ACC112 (cell line): ENCODE measurements at regions not wholly inside any gene's neighbourhood (a gene's known extent, or its start where the extent isn't known, plus 50 kb on each side); places are given as distances from the start of the nearest gene placed in this dataset.

Experiments
- H2AFZ ChIP-seq: fragments of 200-600 bp; sonication (generic); one replicate; pipeline ENCODE4 v1.6.0; 2017; ENCODE audit warnings: antibody characterized with exemption, low read length; ENCODE audit not compliant: unreplicated experiment
- H3K27ac ChIP-seq: fragments of 200-600 bp; sonication (generic); 2 replicates; pipeline ENCODE4 v1.5.1; 2014; ENCODE audit warnings: low read depth, mild to moderate bottlenecking, antibody characterized with exemption, low read length, moderate library complexity
- H3K27me3 ChIP-seq: fragments of 200-600 bp; sonication (generic); 2 replicates; pipeline ENCODE4 v1.6.1; 2014; ENCODE audit warnings: mild to moderate bottlenecking, antibody characterized with exemption, low read length, moderate library complexity, mixed read lengths; ENCODE audit not compliant: insufficient read depth
- H3K36me3 ChIP-seq: fragments of 200-600 bp; sonication (generic); 2 replicates; pipeline ENCODE4 v1.6.1; 2016; ENCODE audit warnings: mild to moderate bottlenecking, antibody characterized with exemption, low read length, moderate library complexity, mixed read lengths; ENCODE audit not compliant: insufficient read depth
- H3K4me1 ChIP-seq: fragments of 200-600 bp; sonication (generic); one replicate; pipeline ENCODE4 v1.6.1; 2016; ENCODE audit warnings: low read length, mixed read lengths; ENCODE audit not compliant: insufficient read depth, unreplicated experiment, control insufficient read depth
- H3K4me3 ChIP-seq: fragments of 200-600 bp; sonication (generic); 2 replicates; pipeline ENCODE4 v1.5.1; 2014; ENCODE audit warnings: mild to moderate bottlenecking, low read depth, low read length
- H3K79me2 ChIP-seq: fragments of 200-600 bp; sonication (generic); one replicate; pipeline ENCODE4 v1.6.0; 2016; ENCODE audit warnings: low read length; ENCODE audit not compliant: control insufficient read depth, unreplicated experiment, insufficient read depth

- Histone ChIP-seq H3K4me3 (no peak overlapping the region), H3K4me1 (no peaks in the 10 kb centered on the region), H3K79me2 (no peaks in the 10 kb centered on the region), H3K27me3 (no peaks in the 10 kb centered on the region), H3K36me3 (no peaks in the 10 kb centered on the region), H3K27ac (no peak overlapping the region), H2AFZ (no peak overlapping the region)
Measured at GRCh38 chr9:13759551-13759950, 480.1 kb upstream of the MPDZ start.

DNA sequence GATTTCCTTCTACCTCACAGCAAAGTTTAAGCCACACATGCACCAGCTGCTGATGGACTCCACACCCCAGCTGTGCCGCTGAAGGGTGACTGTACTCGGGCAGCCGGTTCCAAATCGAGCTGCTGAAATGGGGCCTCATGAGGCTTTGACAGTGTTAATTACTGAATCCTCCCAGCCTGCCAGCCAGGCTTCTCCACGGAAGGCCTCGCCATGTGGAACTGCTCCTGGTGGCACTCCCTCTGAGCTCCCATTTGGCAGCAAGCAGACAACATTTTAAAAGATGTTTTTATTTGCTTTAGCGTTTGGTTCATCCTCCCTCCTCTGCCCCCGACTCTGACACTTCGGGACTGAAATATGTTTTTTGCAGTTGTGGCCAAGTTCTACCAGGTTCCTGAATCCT, 479.4 kb upstream of the MPDZ start:
- H3K4me3 ChIP-seq = no peak overlapping the region
- H3K79me2 ChIP-seq = no peaks in the 10 kb centered on the region
- H3K4me1 ChIP-seq = no peaks in the 10 kb centered on the region
- H2AFZ ChIP-seq = no peak overlapping the region
- H3K36me3 ChIP-seq = no peaks in the 10 kb centered on the region
- H3K27me3 ChIP-seq = no peaks in the 10 kb centered on the region
- H3K27ac ChIP-seq = no peak overlapping the region

DNA sequence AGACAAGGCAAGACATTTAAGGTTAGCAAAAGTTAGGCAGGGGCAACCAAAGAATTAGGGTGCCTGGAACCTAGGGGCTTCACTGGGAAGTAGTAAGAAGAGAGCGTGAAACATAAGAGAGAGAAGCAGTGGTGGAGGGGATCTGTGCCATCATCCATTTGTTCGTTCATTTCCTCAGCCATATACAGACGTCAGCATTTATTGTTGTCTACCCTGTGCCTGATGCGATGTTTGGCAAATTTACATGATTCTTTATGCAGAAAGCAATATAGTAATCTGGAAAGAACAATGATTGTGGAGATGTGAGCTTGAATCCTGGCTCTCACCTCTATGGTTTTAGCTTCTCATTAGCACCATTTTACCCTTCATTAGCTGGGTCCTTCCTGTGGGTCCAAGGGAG, 477.5 kb upstream of the MPDZ start:
- H3K36me3 ChIP-seq = no peaks in the 10 kb centered on the region
- H3K27me3 ChIP-seq = no peaks in the 10 kb centered on the region
- H3K79me2 ChIP-seq = no peaks in the 10 kb centered on the region
- H3K4me1 ChIP-seq = no peaks in the 10 kb centered on the region
- no peak overlapping the region for H3K27ac ChIP-seq
- H3K4me3 ChIP-seq = no peak overlapping the region
- no peak overlapping the region for H2AFZ ChIP-seq

DNA sequence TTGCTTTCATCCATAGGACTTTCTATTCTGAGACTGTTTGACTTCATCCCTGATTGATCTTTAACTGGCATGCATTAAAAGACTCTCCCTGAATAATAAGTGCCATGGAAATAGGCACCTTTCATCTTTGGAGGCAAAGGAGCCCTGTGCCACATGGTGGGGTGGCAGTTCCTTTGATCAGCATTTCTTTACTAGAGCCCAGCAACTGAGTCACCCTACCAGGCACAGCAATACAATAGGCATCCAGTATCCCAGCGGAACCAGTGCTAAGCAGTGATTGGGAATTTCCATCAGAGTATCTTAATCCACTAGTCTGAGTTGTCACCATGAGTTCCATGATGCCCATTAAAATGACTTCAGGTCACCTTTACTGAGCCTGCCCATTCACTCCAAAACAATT, 476.1 kb upstream of the MPDZ start:
- Histone ChIP-seq H3K4me3 (no peak overlapping the region), H3K27me3 (no peaks in the 10 kb centered on the region), H3K4me1 (peaks cover 5% of the 10 kb centered on the region), H3K79me2 (no peaks in the 10 kb centered on the region), H3K36me3 (no peaks in the 10 kb centered on the region), H3K27ac (no peak overlapping the region), H2AFZ (no peak overlapping the region)

- H3K27ac ChIP-seq = peak overlapping the region; percentile 39
- H2AFZ ChIP-seq = no peak overlapping the region
Measured at GRCh38 chr9:13750639-13751038, 471.1 kb upstream of the MPDZ start.

DNA sequence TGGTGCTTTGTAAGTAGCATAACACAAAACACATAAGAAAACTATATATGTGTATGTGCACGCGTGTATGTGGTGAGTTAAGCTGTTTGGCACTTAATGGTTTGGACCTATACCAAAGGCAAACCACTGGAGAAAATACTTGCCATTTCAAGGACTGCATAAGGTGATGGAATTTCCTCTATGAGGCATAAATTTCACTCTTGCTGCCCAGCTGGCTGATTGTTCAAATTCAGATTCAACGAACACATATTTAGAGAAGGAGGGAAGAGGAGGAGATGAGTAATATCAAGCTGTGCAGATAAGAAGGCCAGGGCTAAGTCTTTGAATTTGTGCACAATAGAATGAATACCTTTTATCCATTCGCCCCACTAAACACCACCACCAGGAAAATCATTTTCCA, 470.6 kb upstream of the MPDZ start:
- Histone ChIP-seq H3K27ac (peak overlapping the region; percentile 39; the same call in 1 of the 2 replicates), H3K27me3 (no peaks in the 10 kb centered on the region), H3K36me3 (no peaks in the 10 kb centered on the region), H3K79me2 (no peaks in the 10 kb centered on the region), H2AFZ (no peak overlapping the region), H3K4me1 (peaks cover 13% of the 10 kb centered on the region), H3K4me3 (no peak overlapping the region)

More at GRCh38 chr9:13750639-13751038, 471.1 kb upstream of the MPDZ start:
- peaks cover 13% of the 10 kb centered on the region for H3K4me1 ChIP-seq
- H3K4me3 ChIP-seq = no peak overlapping the region
- H3K27me3 ChIP-seq = no peaks in the 10 kb centered on the region
- H3K36me3 ChIP-seq = no peaks in the 10 kb centered on the region
- H3K79me2 ChIP-seq = no peaks in the 10 kb centered on the region

GRCh38 chr9:13746876-13747275, 467.4 kb upstream of the MPDZ start:
- Histone ChIP-seq H3K4me3 (no peak overlapping the region), H3K4me1 (peaks cover 13% of the 10 kb centered on the region), H3K79me2 (no peaks in the 10 kb centered on the region), H3K36me3 (no peaks in the 10 kb centered on the region), H3K27ac (no peak overlapping the region), H2AFZ (no peak overlapping the region), H3K27me3 (no peaks in the 10 kb centered on the region)

DNA sequence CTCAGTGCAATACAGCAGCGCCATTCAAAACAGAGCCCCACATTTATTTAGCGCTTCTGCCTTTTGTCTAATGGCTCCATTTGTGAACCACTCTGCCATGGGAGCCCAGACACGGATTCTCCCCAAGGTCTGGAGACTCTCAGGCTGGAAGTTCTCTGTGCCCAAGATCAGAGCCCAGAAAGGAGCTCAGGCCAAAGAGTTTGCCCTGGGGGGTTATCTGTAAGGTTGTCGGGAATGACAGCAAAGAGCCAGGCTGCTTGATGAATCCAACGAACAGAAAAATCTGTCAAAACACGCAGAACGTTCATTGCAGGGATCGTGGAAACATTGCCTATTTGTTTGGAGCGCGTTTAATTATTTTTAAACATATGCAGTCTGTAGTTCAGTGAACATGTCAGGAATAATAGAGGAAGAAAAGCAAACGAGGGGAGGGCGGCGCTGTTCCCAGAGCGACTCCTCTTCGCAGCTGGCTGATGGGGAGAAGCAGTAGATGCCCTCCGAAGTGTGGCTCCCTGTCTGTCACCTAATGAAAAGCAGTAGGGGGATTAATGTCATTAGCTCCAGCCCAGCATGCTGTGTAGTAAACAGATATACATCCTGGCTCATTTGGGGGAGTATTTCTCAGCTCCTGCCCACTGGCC, 464.9 kb upstream of the MPDZ start:
- Histone ChIP-seq H3K27ac (no peak overlapping the region), H3K4me3 (no peak overlapping the region), H3K4me1 (no peaks in the 10 kb centered on the region), H3K27me3 (no peaks in the 10 kb centered on the region), H3K79me2 (no peaks in the 10 kb centered on the region), H2AFZ (no peak overlapping the region), H3K36me3 (no peaks in the 10 kb centered on the region)

GRCh38 chr9:13737885-13738284, 458.4 kb upstream of the MPDZ start:
- Histone ChIP-seq H2AFZ (no peak overlapping the region), H3K27me3 (no peaks in the 10 kb centered on the region), H3K4me3 (no peak overlapping the region), H3K27ac (no peak overlapping the region), H3K79me2 (no peaks in the 10 kb centered on the region), H3K4me1 (no peaks in the 10 kb centered on the region), H3K36me3 (no peaks in the 10 kb centered on the region)

DNA sequence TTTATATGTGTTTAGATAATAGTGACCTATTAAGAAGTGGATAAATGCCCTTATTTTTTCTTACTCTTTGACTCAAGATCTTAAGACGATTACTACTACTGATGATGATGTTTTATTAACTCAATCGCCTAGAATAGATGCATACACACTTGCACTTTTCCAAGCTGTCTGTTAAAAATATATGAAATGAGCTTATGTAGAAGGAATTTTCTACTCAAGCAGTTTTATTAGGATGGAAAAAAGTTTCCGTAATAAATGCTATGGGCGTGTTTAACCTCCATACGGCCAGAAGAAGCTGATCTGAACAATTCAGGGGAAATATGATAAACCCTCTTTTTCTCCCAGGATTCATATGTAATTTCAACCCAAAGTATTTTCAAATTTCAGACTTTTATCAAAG, 455.7 kb upstream of the MPDZ start:
- no peaks in the 10 kb centered on the region for H3K4me1 ChIP-seq
- H2AFZ ChIP-seq = no peak overlapping the region
- H3K79me2 ChIP-seq = no peaks in the 10 kb centered on the region
- H3K36me3 ChIP-seq = no peaks in the 10 kb centered on the region
- no peaks in the 10 kb centered on the region for H3K27me3 ChIP-seq
- no peak overlapping the region for H3K4me3 ChIP-seq
- no peak overlapping the region for H3K27ac ChIP-seq

GRCh38 chr9:13734601-13735000, 455.1 kb upstream of the MPDZ start:
- Histone ChIP-seq H3K4me1 (no peaks in the 10 kb centered on the region), H3K79me2 (no peaks in the 10 kb centered on the region), H3K27me3 (no peaks in the 10 kb centered on the region), H3K4me3 (no peak overlapping the region), H3K36me3 (no peaks in the 10 kb centered on the region), H2AFZ (no peak overlapping the region), H3K27ac (no peak overlapping the region)
